Natural killer cell treated with Interleukin-12 subunit alpha and Interleukin-12 subunit beta and Interleukin-15 and Interleukin-18, amount 100 ng/mL, for 72 hours (primary cell): ENCODE measurements at regions not wholly inside any gene's neighbourhood (a gene's known extent, or its start where the extent isn't known, plus 50 kb on each side); places are given as distances from the start of the nearest gene placed in this dataset.
"Not testable (repeated sequence)": the region's sequence is repeated elsewhere in the genome, so short reads cannot be mapped to it uniquely, and the experiment has no call there.

Experiments used
- ATAC-seq, 2 donors: fragments of 150-1000 bp; cut with Tn5 transposase in 1 of 2; sonication (Bioruptor Pico), chemical (Tn5 transposase) in 1 of 2; 2 replicates each; pipeline ENCODE4 v1.10.0; 2021
- DNase-seq: peaks from one replicate; pipeline ENCODE4 v3.0.0; 2022; ENCODE audit warnings: low spot score
- H3K27ac Mint-ChIP-seq, 2 donors: 1 replicate in 1 of 2; 2 replicates in 1 of 2; pipeline ENCODE4 v1.8.0; 2022; ENCODE audit warnings: mixed read lengths in 2 of 2, mild to moderate bottlenecking in 1 of 2, moderate library complexity in 1 of 2
- H3K27me3 Mint-ChIP-seq, 2 donors: 1 replicate in 1 of 2; 2 replicates in 1 of 2; pipeline ENCODE4 v1.8.0; 2022; ENCODE audit warnings: mixed read lengths in 2 of 2
- H3K36me3 Mint-ChIP-seq: one replicate; pipeline ENCODE4 v1.8.0; 2022; ENCODE audit warnings: mixed read lengths
- H3K4me1 Mint-ChIP-seq, 2 donors: 1 replicate in 1 of 2; 2 replicates in 1 of 2; pipeline ENCODE4 v1.8.0; 2022; ENCODE audit warnings: low read depth in 2 of 2, mixed read lengths in 2 of 2, mild to moderate bottlenecking in 1 of 2
- H3K4me3 Mint-ChIP-seq: one replicate; pipeline ENCODE4 v1.8.0; 2022; ENCODE audit warnings: mixed read lengths
- H3K9me3 Mint-ChIP-seq: 2 replicates; pipeline ENCODE4 v1.8.0; 2022; ENCODE audit warnings: mixed read lengths

GRCh38 chr5:104909803-104910202, 1347.2 kb upstream of the NUDT12 start:
- ATAC-seq, result no peak
- no peaks in the 10 kb centered on the region for H3K4me1 Mint-ChIP-seq

GRCh38 chr5:104904561-104904960, 1342.0 kb upstream of the NUDT12 start:
- Mint-ChIP-seq H3K36me3 (no peaks in the 10 kb centered on the region), H3K4me3 (no peak overlapping the region), H3K27ac (no peak overlapping the region), H3K27me3 (no peaks in the 10 kb centered on the region), H3K4me1 (no peaks in the 10 kb centered on the region), H3K9me3 (peaks cover 8% of the 10 kb centered on the region)
- ATAC-seq (no peak), DNase-seq (no peak)

More at GRCh38 chr5:104909803-104910202, 1347.2 kb upstream of the NUDT12 start:
- H3K27ac Mint-ChIP-seq, result no peak overlapping the region
- no peak for DNase-seq
- H3K27me3 Mint-ChIP-seq, result no peaks in the 10 kb centered on the region
- H3K9me3 Mint-ChIP-seq, result no peaks in the 10 kb centered on the region
- H3K4me3 Mint-ChIP-seq, result no peak overlapping the region
- H3K36me3 Mint-ChIP-seq, result no peaks in the 10 kb centered on the region

GRCh38 chr5:104903941-104904340, 1341.4 kb upstream of the NUDT12 start:
- ATAC-seq (no peak), DNase-seq (no peak)
- H3K4me3 Mint-ChIP-seq, result no peak overlapping the region
- H3K27ac Mint-ChIP-seq, result no peak overlapping the region
- peaks cover 6% of the 10 kb centered on the region for H3K36me3 Mint-ChIP-seq
- peaks cover 14% of the 10 kb centered on the region for H3K9me3 Mint-ChIP-seq
- no peaks in the 10 kb centered on the region for H3K4me1 Mint-ChIP-seq
- H3K27me3 Mint-ChIP-seq, result no peaks in the 10 kb centered on the region

- Mint-ChIP-seq H3K4me3 (no peak overlapping the region), H3K4me1 (no peaks in the 10 kb centered on the region), H3K27ac (no peak overlapping the region), H3K27me3 (no peaks in the 10 kb centered on the region), H3K36me3 (no peaks in the 10 kb centered on the region), H3K9me3 (peaks cover 19% of the 10 kb centered on the region)
- ATAC-seq, result no peak
- no peak for DNase-seq
Observed at GRCh38 chr5:104891596-104891995, 1329.0 kb upstream of the NUDT12 start.

GRCh38 chr5:104890767-104891166, 1328.2 kb upstream of the NUDT12 start:
- no peaks in the 10 kb centered on the region for H3K27me3 Mint-ChIP-seq
- no peak overlapping the region for H3K27ac Mint-ChIP-seq
- H3K4me1 Mint-ChIP-seq, result no peaks in the 10 kb centered on the region
- H3K4me3 Mint-ChIP-seq, result no peak overlapping the region
- H3K36me3 Mint-ChIP-seq, result no peaks in the 10 kb centered on the region
- ATAC-seq (no peak), DNase-seq (no peak)
- peaks cover 17% of the 10 kb centered on the region for H3K9me3 Mint-ChIP-seq

GRCh38 chr5:104859437-104859836, 1296.8 kb upstream of the NUDT12 start:
- Mint-ChIP-seq H3K9me3 (peaks cover 10% of the 10 kb centered on the region), H3K36me3 (no peaks in the 10 kb centered on the region), H3K27ac (no peak overlapping the region), H3K4me1 (no peaks in the 10 kb centered on the region), H3K4me3 (no peak overlapping the region), H3K27me3 (no peaks in the 10 kb centered on the region)
- DNase-seq (no peak), ATAC-seq (no peak)

GRCh38 chr5:104852099-104852498, 1289.5 kb upstream of the NUDT12 start:
- not testable (repeated sequence) for DNase-seq, H3K4me1 Mint-ChIP-seq, ATAC-seq, H3K4me3 Mint-ChIP-seq, H3K27ac Mint-ChIP-seq, H3K27me3 Mint-ChIP-seq
- Mint-ChIP-seq H3K9me3 (peaks cover 18% of the 10 kb centered on the region), H3K36me3 (peaks cover 24% of the 10 kb centered on the region)

- peaks cover 6% of the 10 kb centered on the region for H3K36me3 Mint-ChIP-seq
- H3K4me1 Mint-ChIP-seq, result no peaks in the 10 kb centered on the region
- no peak overlapping the region for H3K27ac Mint-ChIP-seq
- no peak for ATAC-seq
- no peak for DNase-seq
- H3K27me3 Mint-ChIP-seq, result no peaks in the 10 kb centered on the region
- H3K4me3 Mint-ChIP-seq, result no peak overlapping the region
- peaks cover 3% of the 10 kb centered on the region for H3K9me3 Mint-ChIP-seq
Observed at GRCh38 chr5:104845541-104845940, 1283.0 kb upstream of the NUDT12 start.

- no peak for DNase-seq
- H3K27ac Mint-ChIP-seq, result no peak overlapping the region
Observed at GRCh38 chr5:104843822-104844221, 1281.2 kb upstream of the NUDT12 start.

GRCh38 chr5:104840284-104840683, 1277.7 kb upstream of the NUDT12 start:
- no peaks in the 10 kb centered on the region for H3K4me1 Mint-ChIP-seq
- no peak overlapping the region for H3K27ac Mint-ChIP-seq
- no peaks in the 10 kb centered on the region for H3K27me3 Mint-ChIP-seq
- no peak for DNase-seq
- H3K36me3 Mint-ChIP-seq, result no peaks in the 10 kb centered on the region
- no peak overlapping the region for H3K4me3 Mint-ChIP-seq
- H3K9me3 Mint-ChIP-seq, result peaks cover 3% of the 10 kb centered on the region
- no peak for ATAC-seq

More at GRCh38 chr5:104843822-104844221, 1281.2 kb upstream of the NUDT12 start:
- H3K4me3 Mint-ChIP-seq, result no peak overlapping the region
- H3K36me3 Mint-ChIP-seq, result no peaks in the 10 kb centered on the region
- H3K27me3 Mint-ChIP-seq, result no peaks in the 10 kb centered on the region
- H3K4me1 Mint-ChIP-seq, result no peaks in the 10 kb centered on the region
- peaks cover 3% of the 10 kb centered on the region for H3K9me3 Mint-ChIP-seq
- no peak for ATAC-seq

GRCh38 chr5:104831515-104831914, 1268.9 kb upstream of the NUDT12 start:
- not testable (repeated sequence) for H3K36me3 Mint-ChIP-seq, H3K4me1 Mint-ChIP-seq, H3K27me3 Mint-ChIP-seq, DNase-seq, H3K27ac Mint-ChIP-seq, ATAC-seq, H3K4me3 Mint-ChIP-seq
- H3K9me3 Mint-ChIP-seq, result peaks cover 25% of the 10 kb centered on the region

GRCh38 chr5:104821606-104822005, 1259.0 kb upstream of the NUDT12 start:
- H3K27me3 Mint-ChIP-seq, result no peaks in the 10 kb centered on the region

GRCh38 chr5:104817127-104817526, 1254.5 kb upstream of the NUDT12 start:
- ATAC-seq (no peak), DNase-seq (no peak)
- no peak overlapping the region for H3K4me3 Mint-ChIP-seq
- no peak overlapping the region for H3K27ac Mint-ChIP-seq
- peaks cover 12% of the 10 kb centered on the region for H3K9me3 Mint-ChIP-seq
- peaks cover 6% of the 10 kb centered on the region for H3K36me3 Mint-ChIP-seq
- no peaks in the 10 kb centered on the region for H3K4me1 Mint-ChIP-seq
- no peaks in the 10 kb centered on the region for H3K27me3 Mint-ChIP-seq

More at GRCh38 chr5:104821606-104822005, 1259.0 kb upstream of the NUDT12 start:
- no peaks in the 10 kb centered on the region for H3K4me1 Mint-ChIP-seq
- H3K4me3 Mint-ChIP-seq, result no peak overlapping the region
- H3K27ac Mint-ChIP-seq, result no peak overlapping the region
- peaks cover 6% of the 10 kb centered on the region for H3K36me3 Mint-ChIP-seq
- ATAC-seq, result no peak
- peaks cover 12% of the 10 kb centered on the region for H3K9me3 Mint-ChIP-seq
- DNase-seq, result no peak

- Mint-ChIP-seq H3K27ac (no peak overlapping the region), H3K4me3 (no peak overlapping the region), H3K9me3 (peaks cover 14% of the 10 kb centered on the region), H3K27me3 (no peaks in the 10 kb centered on the region), H3K4me1 (no peaks in the 10 kb centered on the region), H3K36me3 (peaks cover 10% of the 10 kb centered on the region)
- ATAC-seq (no peak), DNase-seq (no peak)
Observed at GRCh38 chr5:104815212-104815611, 1252.6 kb upstream of the NUDT12 start.

- no peak overlapping the region for H3K4me3 Mint-ChIP-seq
- no peaks in the 10 kb centered on the region for H3K27me3 Mint-ChIP-seq
Observed at GRCh38 chr5:104800440-104801048, 1238.0 kb upstream of the NUDT12 start.

More at GRCh38 chr5:104800440-104801048, 1238.0 kb upstream of the NUDT12 start:
- H3K27ac Mint-ChIP-seq, result no peak overlapping the region
- DNase-seq (no peak), ATAC-seq (no peak)
- H3K36me3 Mint-ChIP-seq, result peaks cover 4% of the 10 kb centered on the region
- H3K4me1 Mint-ChIP-seq, result no peaks in the 10 kb centered on the region
- H3K9me3 Mint-ChIP-seq, result peaks cover 23% of the 10 kb centered on the region
